ENCODE measurements at regions not wholly inside any gene's neighbourhood (a gene's known extent, or its start where the extent isn't known, plus 50 kb on each side); places are given as distances from the start of the nearest gene placed in this dataset.

DNA sequence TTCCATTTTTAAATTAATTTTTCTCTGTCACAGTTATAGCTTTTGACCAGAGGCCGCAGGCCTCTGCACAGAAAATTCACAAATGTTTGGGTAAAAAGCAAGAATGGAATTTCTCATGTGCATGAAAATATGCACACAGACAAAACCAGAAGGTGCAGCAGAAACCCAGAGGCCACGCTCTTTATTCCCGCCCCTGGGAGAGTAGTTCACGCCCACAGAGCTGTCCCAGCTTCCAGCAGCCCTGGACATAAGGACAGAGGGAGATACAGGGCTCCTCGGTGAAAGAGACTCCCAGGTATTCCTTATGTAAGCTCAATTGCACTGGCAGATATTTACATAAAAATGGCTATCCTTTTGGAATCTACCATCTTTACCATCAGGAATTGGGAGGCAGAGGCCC lies 245.2 kb upstream of the NFE2L3 start:
- no TSS peak for BruUV-seq (replicated peaks)

DNA sequence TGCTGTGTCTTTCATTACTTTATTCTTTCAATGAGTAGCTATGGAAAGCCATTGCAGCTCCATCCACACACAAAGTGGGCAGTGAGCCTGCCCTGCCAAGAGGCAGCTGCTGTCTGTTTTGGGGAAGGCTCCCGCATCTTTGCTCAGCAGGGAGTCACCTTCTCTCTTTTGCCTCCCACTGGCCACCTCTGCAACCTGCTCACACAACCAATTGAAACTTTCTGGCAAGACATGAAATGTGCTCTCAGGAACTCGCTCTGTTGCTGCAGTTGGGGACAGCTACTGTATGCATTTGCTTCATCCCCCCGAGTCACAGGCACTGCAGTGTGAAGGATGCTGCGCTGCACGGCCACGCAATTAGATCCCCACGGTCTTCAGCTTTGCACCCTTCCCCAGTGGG lies 244.8 kb upstream of the NFE2L3 start:
- Histone ChIP-seq H3K4me2 (ENCODE audit: insufficient read depth, low read length) (no peak overlapping the region), H3K27ac (ENCODE audit: insufficient read depth, low read depth, low read length) (no peak overlapping the region), H4K20me1 (replicated peaks; ENCODE audit: control insufficient read depth, extremely low read depth, insufficient read depth, low read length) (no peaks in the 10 kb centered on the region), H3K79me2 (ENCODE audit: control insufficient read depth, insufficient read depth, low read length) (no peaks in the 10 kb centered on the region), H3K27me3 (ENCODE audit: control insufficient read depth in 2 of 2, insufficient read depth in 2 of 2, low read length in 2 of 2) (peaks cover 0 to 3% of the 10 kb centered on the region in 2 experiments), H3K4me3 (replicated peaks in 1 of 3; ENCODE audit: insufficient read depth in 1 of 3, low read depth in 1 of 3, low read length in 3 of 3) (no peak overlapping the region), H2AFZ (ENCODE audit: low read depth, low read length) (no peak overlapping the region), H3K9me3 (replicated peaks; ENCODE audit: control insufficient read depth, insufficient read depth, low read length) (no peaks in the 10 kb centered on the region), H3K9ac (replicated peaks; ENCODE audit: extremely low read depth, insufficient read depth, low read length) (no peak overlapping the region), H3K9me1 (replicated peaks; ENCODE audit: control insufficient read depth, extremely low read depth, insufficient read depth, low read length) (no peaks in the 10 kb centered on the region), H3K36me3 (ENCODE audit: control insufficient read depth in 2 of 2, extremely low read depth in 1 of 2, insufficient read depth in 2 of 2, low read length in 2 of 2) (no peaks in the 10 kb centered on the region), H3K4me1 (ENCODE audit: control insufficient read depth, extremely low read depth, insufficient read depth, low read length) (no peaks in the 10 kb centered on the region)
- dilution Hi-C loops (cut with MboI; ENCODE audit: extremely low pct_ligation_motif_present, low sequenced_read_pairs): no loop called here
- no peak for FAIRE-seq
- TF ChIP-seq POLR2A (IDR thresholded peaks at IDR 0.05; ENCODE audit: low read depth, low read length) (no peak), JUN (IDR thresholded peaks at IDR 0.05; ENCODE audit: borderline replicate concordance, insufficient read depth, insufficient read length, low read depth) (no peak), EZH2 (IDR thresholded peaks at IDR 0.05; ENCODE audit: borderline replicate concordance, low read depth, low read length, severe bottlenecking) (no peak), GATA2 (IDR thresholded peaks at IDR 0.05; ENCODE audit: insufficient read depth, insufficient read length, low read depth, low read length) (no peak), FOS (IDR thresholded peaks at IDR 0.05; ENCODE audit: borderline replicate concordance, insufficient read depth, low read length) (no peak), POLR2AphosphoS5 (IDR thresholded peaks at IDR 0.05; ENCODE audit: insufficient read depth, low read depth, low read length) (no peak), MYC (IDR thresholded peaks at IDR 0.05; ENCODE audit: low read depth, low read length) (no peak)
- TF ChIP-seq, protein P1, sequence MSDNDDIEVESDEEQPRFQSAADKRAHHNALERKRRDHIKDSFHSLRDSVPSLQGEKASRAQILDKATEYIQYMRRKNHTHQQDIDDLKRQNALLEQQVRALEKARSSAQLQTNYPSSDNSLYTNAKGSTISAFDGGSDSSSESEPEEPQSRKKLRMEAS (IDR thresholded peaks at IDR 0.05; ENCODE audit: insufficient read depth, insufficient read length): no peak
- TF ChIP-seq, protein P2, sequence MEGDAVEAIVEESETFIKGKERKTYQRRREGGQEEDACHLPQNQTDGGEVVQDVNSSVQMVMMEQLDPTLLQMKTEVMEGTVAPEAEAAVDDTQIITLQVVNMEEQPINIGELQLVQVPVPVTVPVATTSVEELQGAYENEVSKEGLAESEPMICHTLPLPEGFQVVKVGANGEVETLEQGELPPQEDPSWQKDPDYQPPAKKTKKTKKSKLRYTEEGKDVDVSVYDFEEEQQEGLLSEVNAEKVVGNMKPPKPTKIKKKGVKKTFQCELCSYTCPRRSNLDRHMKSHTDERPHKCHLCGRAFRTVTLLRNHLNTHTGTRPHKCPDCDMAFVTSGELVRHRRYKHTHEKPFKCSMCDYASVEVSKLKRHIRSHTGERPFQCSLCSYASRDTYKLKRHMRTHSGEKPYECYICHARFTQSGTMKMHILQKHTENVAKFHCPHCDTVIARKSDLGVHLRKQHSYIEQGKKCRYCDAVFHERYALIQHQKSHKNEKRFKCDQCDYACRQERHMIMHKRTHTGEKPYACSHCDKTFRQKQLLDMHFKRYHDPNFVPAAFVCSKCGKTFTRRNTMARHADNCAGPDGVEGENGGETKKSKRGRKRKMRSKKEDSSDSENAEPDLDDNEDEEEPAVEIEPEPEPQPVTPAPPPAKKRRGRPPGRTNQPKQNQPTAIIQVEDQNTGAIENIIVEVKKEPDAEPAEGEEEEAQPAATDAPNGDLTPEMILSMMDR (IDR thresholded peaks at IDR 0.05; ENCODE audit: extremely low read depth in 1 of 2, insufficient read depth in 1 of 2, low read depth in 1 of 2, low read length in 2 of 2): no peak
- intact Hi-C loops (cut with micrococcal nuclease): no loop called here
- ChIA-PET POLR2A (no interaction called here), CTCF (interaction anchor here (0.6 to 3.0 kb wide), 6 partner anchors 11 to 458 kb away, joined by 3 to 17 read pairs (median 3); no protein-coding TSS in a partner anchor)
- no peak for DNase-seq (ENCODE audit: low read depth, low spot score)
- BruUV-seq (replicated peaks): no TSS peak

More for the DNA sequence above, 245.2 kb upstream of the NFE2L3 start:
- POLR2A ChIA-PET: no interaction called here
- no peak overlapping the region for H2AFZ ChIP-seq (ENCODE audit: low read depth, low read length)
- CTCF ChIA-PET: interaction anchor here (0.6 to 3.0 kb wide), 6 partner anchors 11 to 459 kb away, joined by 3 to 17 read pairs (median 3); no protein-coding TSS in a partner anchor
- H3K36me3 ChIP-seq (ENCODE audit: control insufficient read depth in 2 of 2, extremely low read depth in 1 of 2, insufficient read depth in 2 of 2, low read length in 2 of 2): no peaks in the 10 kb centered on the region
- no peak overlapping the region for H3K27ac ChIP-seq (ENCODE audit: insufficient read depth, low read depth, low read length)
- no peaks in the 10 kb centered on the region for H3K4me1 ChIP-seq (ENCODE audit: control insufficient read depth, extremely low read depth, insufficient read depth, low read length)
- dilution Hi-C loops (cut with MboI; ENCODE audit: extremely low pct_ligation_motif_present, low sequenced_read_pairs): no loop called here
- no peaks in the 10 kb centered on the region for H4K20me1 ChIP-seq (replicated peaks; ENCODE audit: control insufficient read depth, extremely low read depth, insufficient read depth, low read length)
- H3K9me1 ChIP-seq (replicated peaks; ENCODE audit: control insufficient read depth, extremely low read depth, insufficient read depth, low read length): no peaks in the 10 kb centered on the region
- no peaks in the 10 kb centered on the region for H3K79me2 ChIP-seq (ENCODE audit: control insufficient read depth, insufficient read depth, low read length)
- no peak overlapping the region for H3K4me2 ChIP-seq (ENCODE audit: insufficient read depth, low read length)
- H3K9ac ChIP-seq (replicated peaks; ENCODE audit: extremely low read depth, insufficient read depth, low read length): no peak overlapping the region
- no peak for FAIRE-seq
- intact Hi-C loops (cut with micrococcal nuclease): no loop called here
- peaks cover 0 to 3% of the 10 kb centered on the region in 2 experiments for H3K27me3 ChIP-seq (ENCODE audit: control insufficient read depth in 2 of 2, insufficient read depth in 2 of 2, low read length in 2 of 2)
- DNase-seq (ENCODE audit: low read depth, low spot score): no peak
- no peaks in the 10 kb centered on the region for H3K9me3 ChIP-seq (replicated peaks; ENCODE audit: control insufficient read depth, insufficient read depth, low read length)
- TF ChIP-seq POLR2AphosphoS5 (IDR thresholded peaks at IDR 0.05; ENCODE audit: insufficient read depth, low read depth, low read length): no peak
- H3K4me3 ChIP-seq (replicated peaks in 1 of 3; ENCODE audit: insufficient read depth in 1 of 3, low read depth in 1 of 3, low read length in 3 of 3): no peak overlapping the region
